Heart left ventricle (tissue), 13 donors: ENCODE measurements at regions not wholly inside any gene's neighbourhood (a gene's known extent, or its start where the extent isn't known, plus 50 kb on each side); places are given as distances from the start of the nearest gene placed in this dataset.

ENCODE experiments used
- POLR2A ChIP-seq, 2 donors: fragments of 450-650 bp; IDR thresholded peaks; one replicate each; pipeline ENCODE4 v1.6.1; 2017; ENCODE audit warnings: antibody characterized with exemption in 2 of 2, mild to moderate bottlenecking in 2 of 2, moderate library complexity in 2 of 2
- TF ChIP-seq, protein P1 (sequence below), 12 donors: fragments of 200-600 bp; sonication (generic) in 4 of 12; IDR thresholded peaks; one replicate each; pipeline versions ENCODE4 v1.5.0 to v1.8.0; 2018 to 2022; ENCODE audit warnings: antibody characterized with exemption in 12 of 12, mild to moderate bottlenecking in 5 of 12
- donor health status: ischemic (EF 13 %, LVEDD 7.1; RV severe dilation, severe dysfunction).
- donor health status: DM: no; HTN: yes; CAD: no.
- donor health status: DM: no; HTN: no; CAD: no.
- donor health status: ischemic (EF 25% LVEDD 6.9; RV normal size, moderate dysfunction).
- donor health status: ischemic (EF 25% LVEDD 5.7; RV mildly dilated, moderate dysfunction).
- donor health status: ischemic (EF 35%, LVEDD 5.7; RV mildly dilated, moderate dysfunction).
- donor health status: nonischemic (EF 11% LVEDD 7.7; RV severe dilation, severe dysfunction).
- donor health status: DM: yes; HTN: yes; CAD: no.
- donor health status: PGD.
- donor health status: ischemic (EF 29% LVEDD 5.4; RV normal size, mild dysfunction).
- donor health status: nonischemic (EF 23%, LVEDD 6.1; RV moderate dilation, normal function).

DNA sequence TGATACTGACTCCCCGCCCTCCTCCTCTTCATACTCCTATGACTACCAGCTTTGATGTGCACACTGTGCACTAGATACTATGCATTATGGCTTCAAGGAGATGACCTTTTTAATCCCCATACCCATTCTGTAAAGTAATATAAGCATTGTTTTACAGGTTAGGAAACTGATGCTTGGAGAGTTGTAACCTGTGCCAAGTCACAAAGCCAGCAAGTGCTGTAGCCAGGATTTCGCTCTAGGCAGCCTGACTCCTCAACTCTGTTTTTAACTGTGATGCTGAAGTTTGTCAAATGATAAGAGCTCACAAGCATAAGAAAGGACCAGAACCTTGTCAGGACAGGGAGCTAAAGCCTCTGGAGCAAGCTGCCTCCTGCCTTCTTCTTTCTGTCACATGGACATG is 461.3 kb downstream of the TMEM232 start:
- TF ChIP-seq, protein P1, sequence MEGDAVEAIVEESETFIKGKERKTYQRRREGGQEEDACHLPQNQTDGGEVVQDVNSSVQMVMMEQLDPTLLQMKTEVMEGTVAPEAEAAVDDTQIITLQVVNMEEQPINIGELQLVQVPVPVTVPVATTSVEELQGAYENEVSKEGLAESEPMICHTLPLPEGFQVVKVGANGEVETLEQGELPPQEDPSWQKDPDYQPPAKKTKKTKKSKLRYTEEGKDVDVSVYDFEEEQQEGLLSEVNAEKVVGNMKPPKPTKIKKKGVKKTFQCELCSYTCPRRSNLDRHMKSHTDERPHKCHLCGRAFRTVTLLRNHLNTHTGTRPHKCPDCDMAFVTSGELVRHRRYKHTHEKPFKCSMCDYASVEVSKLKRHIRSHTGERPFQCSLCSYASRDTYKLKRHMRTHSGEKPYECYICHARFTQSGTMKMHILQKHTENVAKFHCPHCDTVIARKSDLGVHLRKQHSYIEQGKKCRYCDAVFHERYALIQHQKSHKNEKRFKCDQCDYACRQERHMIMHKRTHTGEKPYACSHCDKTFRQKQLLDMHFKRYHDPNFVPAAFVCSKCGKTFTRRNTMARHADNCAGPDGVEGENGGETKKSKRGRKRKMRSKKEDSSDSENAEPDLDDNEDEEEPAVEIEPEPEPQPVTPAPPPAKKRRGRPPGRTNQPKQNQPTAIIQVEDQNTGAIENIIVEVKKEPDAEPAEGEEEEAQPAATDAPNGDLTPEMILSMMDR (IDR thresholded peaks at IDR 0.05): no peak
- TF ChIP-seq POLR2A (IDR thresholded peaks at IDR 0.05): no peak
